ENCODE measurements at regions not wholly inside any gene's neighbourhood (a gene's known extent, or its start where the extent isn't known, plus 50 kb on each side); places are given as distances from the start of the nearest gene placed in this dataset.

DNA sequence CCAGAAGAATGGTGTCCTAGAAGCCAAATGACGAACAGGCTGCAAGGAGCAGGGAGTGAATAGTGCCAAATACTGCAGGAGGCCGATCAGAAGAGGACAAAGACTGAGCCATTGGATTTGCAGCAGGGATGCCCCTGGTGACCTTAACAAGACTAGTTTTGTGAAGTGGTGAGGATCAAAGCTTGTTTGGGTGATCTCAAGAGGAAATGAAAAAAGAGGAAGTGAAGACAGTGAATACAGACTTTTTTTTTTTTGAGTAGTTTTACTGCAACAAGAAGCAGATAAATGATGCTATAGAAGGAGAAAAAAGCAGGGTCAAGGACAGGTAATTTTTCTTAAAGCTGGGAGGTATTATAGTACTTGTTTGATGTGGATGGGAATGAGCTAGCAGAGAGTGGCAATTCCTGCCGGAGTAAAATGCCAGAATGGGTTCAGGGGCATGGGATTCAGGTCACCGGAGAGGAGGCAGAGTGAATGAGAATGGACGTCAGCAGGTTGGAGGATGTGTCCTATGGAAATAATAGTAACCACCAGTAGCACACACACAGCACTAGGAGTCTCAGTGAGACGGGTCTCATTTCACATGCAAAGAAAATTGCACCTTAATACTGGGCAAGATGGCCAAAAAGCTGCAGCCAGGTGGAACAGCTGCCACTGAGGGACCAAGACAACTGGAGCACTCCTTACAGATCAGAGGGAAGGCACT, 345.8 kb upstream of the CCDC196 start:
- Histone ChIP-seq H3K4ac (ENCODE audit: low read depth, low read length) (no peak overlapping the region), H3K9me3 (ENCODE audit: control insufficient read depth, insufficient read depth, low read length) (peaks cover 22% of the 10 kb centered on the region), H3K4me3 (ENCODE audit: insufficient read depth, low read depth, low read length) (no peak overlapping the region), H4K20me1 (ENCODE audit: insufficient read depth, low read length) (no peaks in the 10 kb centered on the region), H4K5ac (ENCODE audit: low read depth, low read length) (no peak overlapping the region), H3K36me3 (ENCODE audit: control insufficient read depth, insufficient read depth, low read length) (no peaks in the 10 kb centered on the region), H3K14ac (replicated peaks; ENCODE audit: low read depth, low read length) (no peak overlapping the region), H2BK20ac (ENCODE audit: low read depth, low read length) (no peak overlapping the region), H2BK5ac (ENCODE audit: low read depth, low read length, poor library complexity, severe bottlenecking) (no peak overlapping the region), H3K9ac (ENCODE audit: low read depth, low read length) (no peak overlapping the region), H2BK15ac (ENCODE audit: low read depth, low read length) (no peak overlapping the region), H3K27me3 (ENCODE audit: control insufficient read depth, insufficient read depth, low read length) (no peaks in the 10 kb centered on the region), H3K18ac (ENCODE audit: low read depth, low read length) (no peak overlapping the region), H2AK9ac (replicated peaks; ENCODE audit: low read depth, low read length, poor library complexity) (no peak overlapping the region), H4K8ac (ENCODE audit: low read depth in 2 of 2, low read length in 2 of 2) (no peak overlapping the region), H2BK120ac (ENCODE audit: low read depth, low read length) (no peak overlapping the region), H3K4me2 (ENCODE audit: low read depth, low read length) (no peak overlapping the region), H3K4me1 (ENCODE audit: control insufficient read depth, insufficient read depth, low read length) (no peaks in the 10 kb centered on the region), H3K9me1 (ENCODE audit: insufficient read depth, low read length) (no peaks in the 10 kb centered on the region), H3K79me1 (ENCODE audit: low read depth in 1 of 2, low read length in 2 of 2) (no peaks in the 10 kb centered on the region), H4K91ac (ENCODE audit: insufficient read depth, low read depth, low read length) (no peak overlapping the region), H3K23ac (ENCODE audit: low read depth, low read length) (no peak overlapping the region), H2AK5ac (ENCODE audit: low read depth, low read length) (no peak overlapping the region), H3K56ac (ENCODE audit: extremely low read depth, insufficient read depth, low read length) (no peak overlapping the region), H3K27ac (ENCODE audit: insufficient read depth, low read length) (no peak overlapping the region), H2AFZ (replicated peaks; ENCODE audit: low read length, poor library complexity) (no peak overlapping the region)
- ATAC-seq (ENCODE audit: low read depth) (no peak), DNase-seq (no peak)
- POLR2A ChIA-PET (ENCODE audit: unreplicated experiment): no interaction called here
- intact Hi-C loops (cut with micrococcal nuclease) (no loop called here), in situ Hi-C loops (cut with MboI; ENCODE audit: low sequenced_read_pairs) (no loop called here), dilution Hi-C loops (cut with HindIII; ENCODE audit: low sequenced_read_pairs, unreplicated experiment) (no loop called here)
- CTCF ChIA-PET: interaction anchor here (0.7 kb wide), 1 partner anchor 262 kb away, joined by 4 read pairs; no protein-coding TSS in a partner anchor
- no CpG with 5 or more reads among the region's 6 CpGs for WGBS, 2 experiments (ENCODE audit: extremely low coverage in 2 of 2, insufficient read length in 1 of 2)
- no peak for TF ChIP-seq NFE2L2 (IDR thresholded peaks at IDR 0.05; ENCODE audit: low read depth, low read length)
- TF ChIP-seq, protein P1, sequence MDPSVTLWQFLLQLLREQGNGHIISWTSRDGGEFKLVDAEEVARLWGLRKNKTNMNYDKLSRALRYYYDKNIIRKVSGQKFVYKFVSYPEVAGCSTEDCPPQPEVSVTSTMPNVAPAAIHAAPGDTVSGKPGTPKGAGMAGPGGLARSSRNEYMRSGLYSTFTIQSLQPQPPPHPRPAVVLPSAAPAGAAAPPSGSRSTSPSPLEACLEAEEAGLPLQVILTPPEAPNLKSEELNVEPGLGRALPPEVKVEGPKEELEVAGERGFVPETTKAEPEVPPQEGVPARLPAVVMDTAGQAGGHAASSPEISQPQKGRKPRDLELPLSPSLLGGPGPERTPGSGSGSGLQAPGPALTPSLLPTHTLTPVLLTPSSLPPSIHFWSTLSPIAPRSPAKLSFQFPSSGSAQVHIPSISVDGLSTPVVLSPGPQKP (IDR thresholded peaks at IDR 0.05; ENCODE audit: borderline replicate concordance, low read depth, low read length): no peak
- no peak for TF ChIP-seq RCOR1 (IDR thresholded peaks at IDR 0.05; ENCODE audit: insufficient replicate concordance, low read length)
- TF ChIP-seq MXI1 (IDR thresholded peaks at IDR 0.05; ENCODE audit: borderline replicate concordance, low read depth, low read length): no peak
- no peak for TF ChIP-seq SMC3 (IDR thresholded peaks at IDR 0.05; ENCODE audit: low read depth, low read length)
- no peak for TF ChIP-seq FOS (IDR thresholded peaks at IDR 0.05; ENCODE audit: low read depth, low read length)
- no TSS peak for BruUV-seq (replicated peaks)
